ENCODE measurements at regions not wholly inside any gene's neighbourhood (a gene's known extent, or its start where the extent isn't known, plus 50 kb on each side); places are given as distances from the start of the nearest gene placed in this dataset.
"Not testable (repeated sequence)": the region's sequence is repeated elsewhere in the genome, so short reads cannot be mapped to it uniquely, and the experiment has no call there.

DNA sequence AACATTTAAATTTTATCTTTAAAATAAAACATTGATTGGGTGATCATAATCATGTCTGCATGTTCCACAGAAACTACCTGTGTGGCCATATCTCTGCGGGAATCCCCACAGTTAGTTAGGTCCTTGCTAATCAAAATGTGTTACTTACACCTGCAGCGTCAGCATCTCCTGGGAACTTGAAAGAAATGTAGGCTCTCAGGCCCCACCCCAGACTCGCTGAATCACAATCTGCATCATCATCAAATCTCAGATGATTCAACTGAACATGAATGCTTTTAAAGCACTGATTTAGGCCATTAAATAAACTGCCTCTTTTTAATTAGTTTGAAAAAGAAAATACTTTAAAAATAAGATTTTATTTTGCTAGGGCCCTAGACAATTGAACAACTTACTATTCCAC lies 577.8 kb downstream of the PYDC2 start:
- no peak for DNase-seq (ENCODE audit: low spot score)

DNA sequence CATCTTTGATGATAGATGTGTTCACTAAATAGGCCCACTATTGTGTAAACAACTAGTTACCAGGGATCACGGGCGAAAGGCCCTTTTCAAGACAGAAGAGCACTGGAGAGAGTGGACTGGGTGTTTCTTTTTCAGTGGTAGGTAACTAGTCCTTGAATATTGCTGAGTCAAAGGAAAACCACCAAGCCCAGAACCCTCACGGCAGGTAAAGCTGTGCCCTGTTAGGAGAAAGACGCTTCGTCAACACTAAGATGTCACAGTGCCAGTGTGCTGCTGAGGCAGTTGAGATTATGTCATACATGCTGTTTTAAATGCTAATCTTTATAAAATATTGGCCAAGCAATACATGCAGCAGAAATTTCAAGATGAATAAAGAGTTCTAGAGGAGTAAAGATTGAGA lies 578.6 kb downstream of the PYDC2 start:
- DNase-seq (ENCODE audit: low spot score) = no peak

DNA sequence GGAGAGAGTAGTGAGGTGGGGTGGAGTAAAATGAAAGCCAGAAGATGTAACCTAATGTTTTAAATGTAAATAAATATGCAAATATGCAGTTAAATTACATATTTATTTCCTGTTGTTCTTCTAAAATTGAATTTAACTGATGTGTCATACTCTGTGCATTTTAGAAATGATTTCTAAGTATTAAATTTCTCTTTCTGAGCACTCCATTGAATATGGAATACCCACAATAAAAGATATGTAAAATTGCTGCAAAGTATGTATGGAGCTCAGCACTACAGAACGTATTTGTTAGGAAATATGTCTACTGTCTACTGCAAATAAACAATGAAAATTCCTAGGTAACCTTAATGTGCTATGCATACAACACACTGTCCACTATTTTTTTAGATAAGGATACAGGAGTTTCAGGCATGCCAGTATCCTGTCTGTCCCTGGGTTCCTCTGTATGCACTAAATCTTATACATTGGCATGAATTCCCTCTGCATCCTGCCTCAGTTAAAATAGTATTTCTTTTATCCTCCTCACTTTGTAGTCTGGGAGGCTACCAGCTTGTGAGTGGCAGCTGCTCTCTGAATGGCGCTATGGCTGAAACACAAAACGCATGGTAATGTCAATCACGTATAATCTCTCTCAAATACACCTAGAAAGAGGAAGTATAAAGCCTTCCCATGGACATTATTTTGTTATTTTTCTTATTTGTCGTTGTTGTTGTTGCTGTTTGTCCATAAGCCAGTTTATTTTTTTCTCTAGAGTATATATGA lies 579.5 kb downstream of the PYDC2 start:
- DNase-seq (ENCODE audit: low spot score) = no peak

DNA sequence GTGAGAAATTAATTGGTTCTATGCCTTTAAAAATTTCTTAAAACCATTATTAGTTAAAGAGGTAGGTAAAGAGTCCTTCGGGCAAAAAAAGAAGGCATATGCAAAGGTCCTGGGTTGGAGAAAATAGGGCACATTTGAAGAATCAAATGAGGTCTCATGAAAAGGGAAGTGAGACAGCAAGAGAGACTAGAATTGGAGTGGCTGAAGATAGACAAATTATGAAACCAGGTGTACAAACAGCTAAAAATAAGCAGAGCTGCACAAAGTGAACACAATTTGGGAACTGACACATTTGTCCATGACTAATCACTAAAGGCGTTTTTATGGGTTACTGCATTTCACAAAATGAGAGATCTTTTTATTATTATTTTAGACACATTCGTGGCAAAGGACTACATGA lies 581.2 kb downstream of the PYDC2 start:
- DNase-seq (ENCODE audit: low spot score) = no peak

DNA sequence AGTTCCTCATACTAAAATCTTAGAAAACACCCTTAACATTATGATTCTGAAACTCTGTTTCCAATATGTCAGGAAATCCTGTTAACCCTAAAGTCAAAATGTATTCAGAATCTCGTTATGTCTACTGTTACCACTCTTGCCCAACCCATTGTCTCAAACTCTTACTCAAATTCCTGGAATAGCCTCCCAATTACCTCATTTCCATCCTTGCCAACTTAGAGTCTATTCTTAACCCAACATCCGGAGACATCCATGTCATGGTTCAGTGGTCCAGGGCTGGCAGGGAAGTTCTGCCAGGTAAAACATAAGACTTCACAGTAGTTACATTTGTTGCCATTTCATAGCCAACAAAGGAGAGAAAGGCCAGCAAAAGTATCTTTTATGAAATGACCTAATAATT lies 593.9 kb downstream of the PYDC2 start:
- DNase-seq (ENCODE audit: low spot score) = no peak

DNA sequence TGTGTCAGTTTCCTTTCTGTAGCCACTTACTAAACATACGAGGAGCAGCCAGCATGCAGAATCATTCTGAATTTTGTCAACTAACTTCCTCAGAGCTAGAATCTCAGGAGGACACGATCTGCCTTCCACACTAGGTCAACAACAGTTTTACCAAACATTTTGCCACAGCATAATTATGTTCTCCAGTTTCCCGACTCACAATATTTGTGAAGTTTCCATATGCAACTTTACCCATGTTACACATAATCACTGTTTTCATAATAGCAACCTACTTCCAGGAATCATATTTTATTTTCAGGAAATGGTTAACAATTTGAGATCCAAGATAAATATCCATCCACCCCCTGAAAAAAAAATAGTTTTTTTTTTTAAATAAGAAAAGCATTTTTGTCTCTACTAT lies 595.0 kb downstream of the PYDC2 start:
- DNase-seq (ENCODE audit: low spot score) = no peak

DNA sequence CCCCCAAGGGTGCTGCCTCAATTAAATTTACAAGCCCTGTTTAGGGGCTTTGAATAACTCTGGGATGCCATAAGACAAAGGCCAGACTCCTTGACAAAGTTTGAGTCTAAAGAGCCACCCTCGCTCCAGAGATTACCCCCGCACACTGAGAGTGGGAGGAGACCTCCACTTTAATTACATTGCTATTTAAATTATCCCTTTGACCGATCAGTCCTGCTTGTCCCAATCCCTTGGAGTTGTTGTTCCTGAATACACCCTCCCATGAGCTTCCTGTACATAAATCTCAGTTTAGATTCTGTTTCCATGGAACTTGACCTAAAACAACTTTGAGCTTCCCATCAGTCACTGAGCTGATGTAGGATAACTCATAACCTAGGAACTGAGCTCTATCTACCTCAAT lies 596.3 kb downstream of the PYDC2 start:
- DNase-seq (ENCODE audit: low spot score) = no peak

DNA sequence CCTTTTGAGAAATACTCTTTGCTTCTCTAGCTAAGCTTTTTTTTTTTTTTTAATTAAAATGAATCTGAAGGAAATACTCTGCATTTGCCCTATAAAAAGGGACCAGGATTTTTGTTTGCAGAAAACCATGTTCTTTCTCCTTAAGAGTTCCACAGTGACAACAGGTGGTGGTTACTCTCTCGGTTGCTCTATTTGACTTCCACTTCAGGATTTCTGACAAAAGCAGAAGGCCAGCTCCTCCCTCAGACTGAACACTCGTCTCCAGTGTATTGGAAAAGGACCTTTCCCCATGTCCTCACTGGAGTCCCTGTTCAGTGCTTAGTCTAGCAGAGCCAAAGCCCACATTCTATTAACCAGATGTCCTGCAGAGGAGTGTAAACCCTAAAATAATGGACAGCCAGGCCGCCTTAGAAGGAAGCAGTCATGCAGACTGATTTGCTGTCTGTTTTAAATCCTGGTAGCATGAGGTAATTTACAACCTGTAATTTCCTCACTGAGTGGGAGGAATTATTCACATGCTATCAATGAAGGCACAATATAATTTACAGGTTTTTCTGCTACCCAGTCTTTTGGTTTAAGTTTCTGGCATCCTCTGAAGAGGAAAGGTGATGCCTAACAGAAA lies 599.3 kb downstream of the PYDC2 start:
- no peak for DNase-seq (ENCODE audit: low spot score)

DNA sequence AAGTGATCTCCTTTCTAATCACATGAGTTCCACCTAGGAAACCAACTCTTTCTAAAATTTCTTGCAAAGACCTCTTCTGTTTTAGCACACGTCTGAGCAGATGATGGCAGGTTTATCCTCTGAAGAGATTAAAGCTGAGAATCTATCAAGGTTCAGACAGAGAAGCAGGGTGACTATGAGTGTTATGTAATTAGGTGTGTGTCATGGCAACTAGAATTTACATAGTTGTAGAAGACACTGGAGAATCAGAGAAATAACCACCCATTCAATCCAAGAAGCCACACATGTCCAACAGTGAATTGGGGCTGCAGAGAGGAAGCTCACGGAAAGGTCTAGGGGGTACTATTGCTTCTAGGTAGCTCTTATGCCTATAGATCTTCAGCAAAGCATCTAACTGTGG lies 600.5 kb downstream of the PYDC2 start:
- DNase-seq (ENCODE audit: low spot score) = no peak

DNA sequence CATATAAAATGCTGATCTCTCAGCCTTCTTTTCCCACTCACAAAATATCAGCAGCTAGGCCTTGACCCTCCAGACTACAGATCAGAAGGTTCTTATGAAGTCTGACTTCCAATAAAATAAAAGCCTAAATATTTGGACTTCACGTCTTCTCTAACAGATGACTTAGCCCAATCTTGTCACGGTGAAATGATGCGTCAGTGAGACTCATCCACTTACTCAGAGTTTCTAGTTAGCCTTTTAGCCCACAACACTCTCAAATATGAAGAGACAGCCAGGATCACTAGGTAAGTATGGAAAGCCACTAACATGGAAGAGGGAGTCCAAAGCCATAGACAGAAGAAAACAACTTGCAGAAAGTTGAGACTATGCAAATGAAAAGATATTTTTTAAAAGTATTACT lies 601.2 kb downstream of the PYDC2 start:
- no peak for DNase-seq (ENCODE audit: low spot score)

DNA sequence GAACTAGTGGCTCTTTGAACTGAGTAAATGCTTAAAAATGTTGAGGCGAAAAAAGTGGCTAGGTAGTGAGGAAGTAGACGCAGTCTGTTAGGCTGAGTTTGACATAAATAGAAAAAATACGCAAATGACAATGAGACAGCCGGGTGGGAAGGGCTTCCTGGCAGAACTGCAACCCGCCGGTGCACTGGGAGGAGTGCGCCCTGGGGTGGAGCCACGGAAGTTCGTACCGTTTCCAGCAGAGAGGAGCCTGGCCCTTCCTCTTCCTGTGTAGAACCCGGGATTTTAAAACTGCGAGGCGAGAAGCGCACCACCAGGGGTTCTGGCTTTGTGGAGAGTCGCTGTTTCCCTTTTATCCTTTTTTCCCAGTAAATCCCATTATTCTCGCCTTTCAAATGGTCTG lies 602.6 kb downstream of the PYDC2 start:
- no peak for DNase-seq (ENCODE audit: low spot score)

DNA sequence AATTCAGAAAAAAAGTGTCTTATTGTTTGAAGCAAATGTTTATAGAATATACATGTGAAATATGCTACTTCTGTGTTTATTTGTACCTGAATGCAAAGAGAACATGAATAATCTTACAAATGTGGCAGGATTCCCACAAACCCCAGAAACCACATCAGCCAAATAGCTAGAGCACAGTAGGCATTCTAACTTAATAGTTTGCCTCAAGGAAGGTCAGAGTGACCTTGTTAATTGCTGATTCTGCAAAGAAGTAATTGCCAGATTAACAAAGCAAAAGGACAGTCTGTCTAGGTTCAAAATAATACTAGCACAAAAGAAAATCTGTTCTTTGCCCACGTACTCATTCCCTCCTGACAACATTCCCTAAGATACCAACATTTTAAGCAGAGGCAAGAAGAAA lies 604.0 kb downstream of the PYDC2 start:
- no peak for DNase-seq (ENCODE audit: low spot score)

DNA sequence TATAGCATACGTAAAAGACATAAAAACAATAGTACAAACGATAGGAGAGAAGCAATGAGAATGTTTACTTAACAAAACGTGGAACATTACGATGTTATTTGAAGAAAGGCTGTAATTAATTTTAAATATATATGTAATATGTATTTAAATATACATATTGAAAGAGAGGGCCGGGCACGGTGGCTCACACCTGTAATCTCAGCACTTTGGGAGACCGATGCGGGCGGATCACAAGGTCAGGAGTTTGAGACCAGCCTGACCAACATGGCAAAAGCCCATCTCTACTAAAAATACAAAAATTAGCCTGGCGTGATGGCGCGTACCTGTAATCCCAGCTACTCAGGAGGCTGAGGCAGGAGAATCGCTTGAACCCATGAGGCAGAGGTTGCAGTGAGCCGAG lies 605.3 kb downstream of the PYDC2 start:
- not testable (repeated sequence) for DNase-seq (ENCODE audit: low spot score)

DNA sequence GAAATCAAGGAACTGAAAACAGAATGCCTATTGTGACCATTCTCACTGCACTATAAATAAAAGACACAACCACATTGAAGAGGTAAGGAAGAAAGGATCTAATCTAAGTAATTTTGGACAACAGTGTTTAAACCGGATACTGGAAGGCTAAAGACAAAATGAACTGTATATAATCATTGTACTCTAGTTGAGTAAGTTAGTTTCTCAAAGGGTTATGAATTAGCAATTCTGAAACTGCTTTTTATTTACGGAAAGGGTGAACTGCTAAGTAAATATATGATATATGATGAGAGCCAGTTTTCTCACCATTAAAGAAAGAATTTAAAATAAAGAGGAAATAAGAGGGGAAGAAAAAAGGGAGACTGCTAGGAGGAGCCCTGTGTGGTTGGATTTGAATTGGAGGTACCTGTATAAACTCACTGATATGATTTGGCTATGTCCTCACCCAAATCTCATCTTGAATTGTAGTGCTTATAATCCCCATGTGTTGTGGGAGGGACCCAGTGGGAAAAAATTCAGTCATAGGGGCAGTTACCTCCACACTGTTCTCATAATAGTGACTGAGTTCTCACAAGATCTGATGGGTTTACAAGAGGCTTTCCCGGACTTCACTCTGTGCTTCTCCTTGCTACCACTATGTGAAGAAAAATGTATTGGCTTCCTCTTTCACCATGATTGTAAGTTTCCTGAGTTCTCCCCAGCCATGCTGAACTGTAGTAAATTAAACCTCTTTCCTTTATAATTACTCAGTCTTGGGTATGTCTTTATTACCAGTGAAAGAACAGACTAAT lies 607.7 kb downstream of the PYDC2 start:
- no peak for DNase-seq (ENCODE audit: low spot score)

DNA sequence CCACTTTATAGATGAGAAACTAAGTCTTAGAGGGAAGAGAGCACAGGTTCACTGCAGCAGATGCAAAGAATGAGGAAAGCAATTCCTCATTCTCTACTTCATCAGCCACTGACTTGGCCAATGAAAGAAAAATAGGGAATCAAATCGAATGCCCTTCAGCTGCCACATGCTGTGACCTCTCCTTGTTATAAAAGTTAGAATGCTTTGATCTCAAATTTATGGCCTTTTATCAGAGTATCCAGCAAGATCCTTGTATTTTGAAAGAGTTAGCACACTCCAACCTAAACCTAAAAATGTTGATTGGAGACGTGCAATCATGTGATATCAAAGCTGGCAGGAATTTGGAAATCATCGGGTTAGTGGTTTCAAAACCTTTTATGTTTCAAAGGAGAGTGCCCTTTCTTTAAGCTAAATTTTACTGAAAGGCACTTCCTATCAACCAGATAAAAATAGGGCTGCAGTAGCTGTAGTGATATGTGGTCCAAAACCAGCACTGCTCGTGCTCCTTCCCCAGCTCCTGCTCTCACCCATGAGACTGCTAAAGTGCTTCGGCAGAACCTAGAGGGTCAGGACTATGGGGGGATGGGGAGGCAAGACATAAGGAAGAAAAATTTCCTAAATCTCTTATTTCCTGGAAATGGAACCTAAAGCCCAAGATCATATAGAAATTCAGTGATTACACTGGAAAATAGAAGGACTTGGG lies 617.0 kb downstream of the PYDC2 start:
- DNase-seq (ENCODE audit: low spot score) = no peak

DNA sequence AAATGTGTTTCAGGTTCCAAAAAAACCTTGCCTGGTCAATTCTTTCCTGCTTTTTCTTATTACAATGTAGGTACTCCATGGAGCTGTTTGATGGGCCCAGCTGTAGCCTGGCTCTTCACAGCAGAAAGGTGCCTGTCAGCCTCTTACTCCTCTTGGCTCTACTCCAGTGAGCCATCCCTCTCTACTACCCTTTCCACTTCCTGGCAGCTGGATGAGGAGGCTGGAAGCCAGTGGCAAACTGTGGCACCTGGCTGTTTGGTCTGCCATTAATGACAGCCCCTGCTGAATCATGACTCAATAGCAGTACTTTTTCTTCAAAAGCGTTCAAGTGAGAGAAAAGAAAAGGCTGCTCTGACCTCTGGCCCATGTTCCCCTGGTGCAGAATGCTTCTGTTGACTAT lies 618.1 kb downstream of the PYDC2 start:
- DNase-seq (ENCODE audit: low spot score) = no peak

DNA sequence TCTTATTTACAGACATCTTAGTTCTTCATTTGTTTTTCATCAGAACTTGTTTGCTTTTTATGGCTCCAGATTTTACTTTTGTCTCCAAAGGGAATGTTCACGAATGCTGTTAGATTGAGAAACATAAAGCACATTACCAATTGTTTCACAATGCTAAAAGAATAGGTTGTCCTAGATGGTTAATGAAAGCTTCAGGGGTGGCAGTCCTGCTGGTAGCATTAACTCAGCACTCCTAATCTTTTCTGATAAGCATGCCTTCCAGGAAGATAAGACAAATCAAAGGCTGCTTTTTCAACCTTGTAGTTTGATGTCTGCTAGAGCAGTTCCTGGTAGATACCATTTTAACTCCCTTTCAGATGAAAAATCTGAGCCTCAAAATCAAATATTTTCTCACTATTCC lies 619.4 kb downstream of the PYDC2 start:
- no peak for DNase-seq (ENCODE audit: low spot score)

DNA sequence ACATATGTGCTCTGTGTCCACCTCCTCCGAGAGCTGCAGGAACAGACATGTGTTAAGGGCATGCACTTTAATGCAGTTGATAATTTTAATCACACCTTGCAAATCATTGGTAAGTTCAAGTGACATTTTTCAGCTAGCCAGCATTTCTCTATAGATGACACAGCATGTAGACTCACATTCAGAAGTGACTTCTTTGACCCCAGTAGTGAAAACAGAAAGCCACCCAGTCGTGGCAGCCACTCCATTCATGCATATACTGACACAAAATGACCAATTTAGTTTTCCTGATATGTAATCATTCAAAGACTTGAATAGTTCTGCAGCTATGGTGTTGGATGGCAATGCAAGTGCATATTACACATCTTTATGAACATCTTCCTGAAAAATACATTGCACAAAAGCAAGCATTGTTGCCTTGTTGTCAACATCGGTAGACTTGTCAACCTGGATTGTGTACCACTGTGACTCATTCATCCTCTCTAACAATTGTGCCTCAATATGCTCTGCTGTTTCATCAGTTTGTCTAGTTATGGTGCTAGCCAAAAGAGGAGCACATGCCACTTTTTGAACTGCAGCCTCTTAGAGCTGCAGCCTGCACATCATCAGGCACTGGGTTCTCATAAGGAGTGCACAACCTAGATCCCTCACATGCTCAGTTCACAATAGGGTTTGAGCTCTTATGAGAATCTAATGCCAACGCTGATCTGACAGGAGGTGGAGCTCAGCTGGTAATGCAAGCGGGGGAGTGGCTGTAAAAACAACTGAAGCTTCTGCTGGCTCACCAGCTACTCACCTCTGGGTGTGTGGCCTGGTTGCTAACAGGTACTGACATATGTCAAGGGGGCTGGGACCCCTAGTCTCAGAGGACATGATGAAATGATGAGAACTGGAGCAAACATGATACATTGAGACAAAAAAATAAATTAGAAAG lies 622.0 kb downstream of the PYDC2 start:
- DNase-seq (ENCODE audit: low spot score) = no peak

Data from D341Med (cell line).